Lower lobe of right lung (tissue), 2 donors: ENCODE measurements at regions not wholly inside any gene's neighbourhood (a gene's known extent, or its start where the extent isn't known, plus 50 kb on each side); places are given as distances from the start of the nearest gene placed in this dataset.

Experiments used
- ATAC-seq, 2 donors: fragments of 200-7000 bp; cut with Tn5 transposase; one replicate each; pipeline ENCODE4 v1.9.1; 2020 to 2022; ENCODE audit warnings: mild to moderate bottlenecking in 2 of 2, moderate library complexity in 2 of 2
- DNase-seq: peaks from one replicate; pipeline ENCODE4 v3.0.0-alpha.2; 2020
- H3K27ac ChIP-seq: fragments of 200-600 bp; one replicate; pipeline ENCODE4 v1.8.0; 2022
- H3K27me3 ChIP-seq: fragments of 200-600 bp; one replicate; pipeline ENCODE4 v1.8.0; 2022; ENCODE audit warnings: low read depth
- H3K36me3 ChIP-seq: fragments of 200-600 bp; one replicate; pipeline ENCODE4 v1.8.0; 2022; ENCODE audit warnings: mild to moderate bottlenecking
- H3K4me1 ChIP-seq: fragments of 200-600 bp; one replicate; pipeline ENCODE4 v1.8.0; 2022
- H3K4me3 ChIP-seq: fragments of 200-600 bp; one replicate; pipeline ENCODE4 v1.8.0; 2022; ENCODE audit warnings: mild to moderate bottlenecking
- H3K9me3 ChIP-seq: fragments of 200-600 bp; one replicate; pipeline ENCODE4 v1.8.0; 2022
- CTCF ChIP-seq: fragments of 200-600 bp; IDR thresholded peaks from one replicate; pipeline ENCODE4 v1.8.0; 2022; ENCODE audit warnings: antibody characterized with exemption, mild to moderate bottlenecking
- intact Hi-C: fragments of 100-400 bp; cut with DNase I; formaldehyde crosslinking; loops from one replicate; pipeline ENCODE4 v1.11.0; 2022
- donor health status: DM: no; HTN: yes; CAD: no; lungs with severe emphysema.

DNA sequence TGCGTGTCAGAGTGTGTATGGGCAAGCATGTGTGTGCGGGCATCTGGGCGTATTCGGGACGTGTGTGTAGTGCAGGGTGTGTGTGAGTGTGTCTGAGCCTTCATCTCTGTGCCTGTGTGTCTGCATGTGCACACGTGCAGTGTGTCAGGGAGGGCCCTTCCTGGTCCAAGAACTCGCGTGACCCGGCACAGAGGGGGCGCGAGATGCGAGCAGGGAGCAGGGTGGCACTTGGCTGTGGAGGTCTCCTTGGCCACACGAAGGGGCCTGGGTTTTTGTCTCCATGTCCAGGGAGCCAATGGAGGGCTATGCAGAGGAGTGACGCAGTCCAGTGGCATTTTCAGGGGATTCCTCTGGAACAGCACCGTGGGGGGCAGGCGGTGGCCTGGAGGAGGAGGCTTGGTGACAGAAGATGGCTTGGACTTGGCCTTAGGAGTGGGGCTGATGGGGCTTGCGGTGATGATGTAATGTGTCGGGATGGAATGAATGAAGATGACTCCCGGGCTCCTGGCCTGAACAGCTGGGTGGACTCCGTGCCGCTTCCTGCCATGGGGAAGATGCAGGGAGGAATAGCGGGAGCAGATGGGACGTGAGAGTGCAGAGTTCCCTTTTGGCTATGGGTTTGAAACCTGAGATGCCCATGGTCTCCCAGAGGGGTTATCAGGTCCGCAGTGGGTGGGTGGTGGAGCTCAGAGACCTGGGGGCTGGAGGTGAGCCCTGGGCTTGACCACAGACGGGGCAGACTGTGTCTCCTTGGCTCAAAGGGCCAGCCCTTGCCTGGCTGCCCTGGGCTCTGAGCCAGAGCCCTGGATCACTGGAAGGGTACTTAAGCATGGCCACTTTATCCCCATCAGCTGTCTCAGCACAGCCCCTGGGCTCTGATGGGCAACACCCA, 208.3 kb downstream of the PHETA1 start:
- ATAC-seq (peak in 1 of 2 donors; percentile 43), DNase-seq (no peak)
- peaks cover 26% of the 10 kb centered on the region for H3K27me3 ChIP-seq
- no peak for TF ChIP-seq CTCF
- H3K9me3 ChIP-seq: no peaks in the 10 kb centered on the region
- H3K4me3 ChIP-seq: no peak overlapping the region
- intact Hi-C loops: no loop called here
- H3K36me3 ChIP-seq: no peaks in the 10 kb centered on the region
- H3K4me1 ChIP-seq: no peaks in the 10 kb centered on the region
- no peak overlapping the region for H3K27ac ChIP-seq

DNA sequence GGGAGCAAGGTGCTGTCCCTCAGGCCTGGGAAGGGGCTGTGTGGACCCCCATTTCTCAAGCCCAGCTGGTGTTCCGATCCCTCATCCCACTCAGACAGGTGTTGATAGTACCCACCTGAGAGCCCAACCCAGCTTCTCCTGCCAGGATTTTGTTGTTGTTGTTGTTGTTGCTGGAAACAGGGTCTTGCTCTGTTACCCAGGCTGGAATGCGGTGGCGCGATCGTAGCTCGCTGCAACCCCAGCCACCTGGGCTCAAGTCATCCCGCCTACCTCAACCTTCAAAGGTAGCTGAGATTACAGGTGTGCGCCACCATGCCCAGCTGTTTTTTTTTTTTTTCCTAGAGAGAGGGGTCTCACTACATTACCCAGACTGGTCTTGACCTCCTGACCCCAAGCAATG, 209.9 kb downstream of the PHETA1 start:
- intact Hi-C loops: no loop called here
- no peak for TF ChIP-seq CTCF

DNA sequence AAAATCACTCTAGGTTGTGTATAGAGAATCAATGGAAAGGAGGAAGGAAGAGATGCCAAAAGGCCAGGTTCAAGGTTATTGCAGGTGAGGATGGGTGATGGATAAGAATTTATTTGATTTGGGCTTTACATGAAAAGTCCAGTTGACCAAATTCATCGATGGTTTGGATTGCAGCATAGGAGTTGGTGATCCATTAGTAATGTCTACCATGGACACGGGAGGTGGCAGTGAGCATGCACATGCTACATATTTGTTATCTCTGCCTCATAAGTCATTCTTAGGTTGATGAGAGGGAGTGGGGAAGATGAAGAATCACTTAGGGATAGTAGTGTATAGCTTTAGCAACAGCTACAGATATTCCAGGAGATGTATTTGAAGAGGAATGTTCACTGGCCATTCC, 211.4 kb downstream of the PHETA1 start:
- Histone ChIP-seq H3K36me3 (no peaks in the 10 kb centered on the region), H3K4me1 (no peaks in the 10 kb centered on the region), H3K9me3 (no peaks in the 10 kb centered on the region), H3K27ac (no peak overlapping the region), H3K4me3 (no peak overlapping the region), H3K27me3 (peaks cover 33% of the 10 kb centered on the region)
- no peak for ATAC-seq
- DNase-seq: no peak
- intact Hi-C loops: no loop called here
- TF ChIP-seq CTCF: no peak

More for the DNA sequence above, 209.9 kb downstream of the PHETA1 start:
- no peaks in the 10 kb centered on the region for H3K4me1 ChIP-seq
- H3K9me3 ChIP-seq: no peaks in the 10 kb centered on the region
- DNase-seq (no peak), ATAC-seq (no peak)
- H3K36me3 ChIP-seq: no peaks in the 10 kb centered on the region
- H3K27me3 ChIP-seq: peaks cover 31% of the 10 kb centered on the region
- H3K4me3 ChIP-seq: no peak overlapping the region
- H3K27ac ChIP-seq: no peak overlapping the region

GRCh38 chr12:111156304-111156703, 212.6 kb downstream of the PHETA1 start:
- no peaks in the 10 kb centered on the region for H3K4me1 ChIP-seq
- no peak for TF ChIP-seq CTCF
- ATAC-seq: no peak
- H3K36me3 ChIP-seq: no peaks in the 10 kb centered on the region
- no peak overlapping the region for H3K27ac ChIP-seq
- intact Hi-C loops: no loop called here
- no peak for DNase-seq
- no peak overlapping the region for H3K4me3 ChIP-seq
- no peaks in the 10 kb centered on the region for H3K9me3 ChIP-seq
- peaks cover 37% of the 10 kb centered on the region for H3K27me3 ChIP-seq

GRCh38 chr12:111155521-111155920, 213.4 kb downstream of the PHETA1 start:
- DNase-seq (no peak), ATAC-seq (no peak)
- intact Hi-C loops: no loop called here
- Histone ChIP-seq H3K27ac (no peak overlapping the region), H3K36me3 (no peaks in the 10 kb centered on the region), H3K27me3 (peaks cover 29% of the 10 kb centered on the region), H3K4me1 (no peaks in the 10 kb centered on the region), H3K9me3 (no peaks in the 10 kb centered on the region), H3K4me3 (no peak overlapping the region)
- TF ChIP-seq CTCF: no peak
